ENCODE measurements at regions not wholly inside any gene's neighbourhood (a gene's known extent, or its start where the extent isn't known, plus 50 kb on each side); places are given as distances from the start of the nearest gene placed in this dataset.
"Not testable (repeated sequence)": the region's sequence is repeated elsewhere in the genome, so short reads cannot be mapped to it uniquely, and the experiment has no call there.

DNA sequence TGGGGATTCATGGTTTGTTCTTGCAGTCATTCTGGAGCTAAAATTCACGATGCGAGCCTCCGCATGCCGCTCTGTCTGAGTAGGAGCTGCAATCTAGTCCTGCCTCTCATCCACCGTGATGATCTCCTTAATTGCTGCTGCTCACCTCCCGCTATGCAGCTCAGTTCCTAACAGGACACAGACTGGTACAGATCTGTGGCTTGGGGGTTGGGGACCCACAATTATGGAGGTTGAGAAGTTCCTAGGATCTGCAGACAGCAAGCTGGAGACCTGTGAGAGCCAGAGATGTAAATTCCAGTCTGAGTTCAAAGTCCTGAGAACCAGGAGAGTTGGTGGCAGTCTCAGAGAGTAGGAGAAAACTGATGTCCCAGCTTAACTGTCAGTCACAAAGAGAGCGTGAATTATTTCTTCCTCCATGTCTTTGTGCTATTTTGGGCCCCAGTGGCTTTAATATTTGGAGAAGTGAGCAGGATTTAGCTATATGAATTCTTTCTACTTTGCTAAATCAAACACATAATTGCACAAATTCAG, 378.7 kb upstream of the MAN1A1 start:
- Histone ChIP-seq H3K27me3 (ENCODE audit: insufficient read depth, low read depth, low read length) (no peaks in the 10 kb centered on the region), H3K9me2 (ENCODE audit: insufficient read depth, low read length) (no peaks in the 10 kb centered on the region), H3K4me3 (ENCODE audit: low read length) (no peak overlapping the region), H3K4me2 (ENCODE audit: low read length) (no peak overlapping the region), H4K20me1 (ENCODE audit: insufficient read depth) (no peaks in the 10 kb centered on the region), H3K36me3 (ENCODE audit: insufficient read depth, low read length) (no peaks in the 10 kb centered on the region), H3F3A (ENCODE audit: insufficient read depth, low read length, poor library complexity, severe bottlenecking) (no peaks in the 10 kb centered on the region), H3K9ac (ENCODE audit: low read length) (no peak overlapping the region), H3K27ac (ENCODE audit: low read length) (no peak overlapping the region), H2AFZ (ENCODE audit: low read depth, low read length) (no peak overlapping the region), H3K9me3 (ENCODE audit: low read length) (no peaks in the 10 kb centered on the region), H3K79me2 (replicated peaks; ENCODE audit: insufficient read depth, low read length) (no peaks in the 10 kb centered on the region)
- TF ChIP-seq RAD21 (conservative IDR thresholded peaks at IDR 0.05), result no peak
- TF ChIP-seq POLR2AphosphoS5 (IDR thresholded peaks at IDR 0.05), result no peak
- TF ChIP-seq MXI1 (conservative IDR thresholded peaks at IDR 0.05; ENCODE audit: poor library complexity, severe bottlenecking), result no peak
- TF ChIP-seq TAF1 (IDR thresholded peaks at IDR 0.05; ENCODE audit: low read depth), result no peak
- TF ChIP-seq EP300 (conservative IDR thresholded peaks at IDR 0.05; ENCODE audit: poor library complexity, severe bottlenecking), result no peak
- TF ChIP-seq SMC3 (conservative IDR thresholded peaks at IDR 0.05; ENCODE audit: poor library complexity), result no peak
- no peak for TF ChIP-seq CTCF (IDR thresholded peaks at IDR 0.05; ENCODE audit: poor library complexity, severe bottlenecking)
- TF ChIP-seq EZH2 (IDR thresholded peaks at IDR 0.05; ENCODE audit: borderline replicate concordance, insufficient read depth, low read length, poor library complexity, severe bottlenecking), result no peak
- TF ChIP-seq, protein P1, sequence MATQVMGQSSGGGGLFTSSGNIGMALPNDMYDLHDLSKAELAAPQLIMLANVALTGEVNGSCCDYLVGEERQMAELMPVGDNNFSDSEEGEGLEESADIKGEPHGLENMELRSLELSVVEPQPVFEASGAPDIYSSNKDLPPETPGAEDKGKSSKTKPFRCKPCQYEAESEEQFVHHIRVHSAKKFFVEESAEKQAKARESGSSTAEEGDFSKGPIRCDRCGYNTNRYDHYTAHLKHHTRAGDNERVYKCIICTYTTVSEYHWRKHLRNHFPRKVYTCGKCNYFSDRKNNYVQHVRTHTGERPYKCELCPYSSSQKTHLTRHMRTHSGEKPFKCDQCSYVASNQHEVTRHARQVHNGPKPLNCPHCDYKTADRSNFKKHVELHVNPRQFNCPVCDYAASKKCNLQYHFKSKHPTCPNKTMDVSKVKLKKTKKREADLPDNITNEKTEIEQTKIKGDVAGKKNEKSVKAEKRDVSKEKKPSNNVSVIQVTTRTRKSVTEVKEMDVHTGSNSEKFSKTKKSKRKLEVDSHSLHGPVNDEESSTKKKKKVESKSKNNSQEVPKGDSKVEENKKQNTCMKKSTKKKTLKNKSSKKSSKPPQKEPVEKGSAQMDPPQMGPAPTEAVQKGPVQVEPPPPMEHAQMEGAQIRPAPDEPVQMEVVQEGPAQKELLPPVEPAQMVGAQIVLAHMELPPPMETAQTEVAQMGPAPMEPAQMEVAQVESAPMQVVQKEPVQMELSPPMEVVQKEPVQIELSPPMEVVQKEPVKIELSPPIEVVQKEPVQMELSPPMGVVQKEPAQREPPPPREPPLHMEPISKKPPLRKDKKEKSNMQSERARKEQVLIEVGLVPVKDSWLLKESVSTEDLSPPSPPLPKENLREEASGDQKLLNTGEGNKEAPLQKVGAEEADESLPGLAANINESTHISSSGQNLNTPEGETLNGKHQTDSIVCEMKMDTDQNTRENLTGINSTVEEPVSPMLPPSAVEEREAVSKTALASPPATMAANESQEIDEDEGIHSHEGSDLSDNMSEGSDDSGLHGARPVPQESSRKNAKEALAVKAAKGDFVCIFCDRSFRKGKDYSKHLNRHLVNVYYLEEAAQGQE (IDR thresholded peaks at IDR 0.05; ENCODE audit: borderline replicate concordance), result no peak

DNA sequence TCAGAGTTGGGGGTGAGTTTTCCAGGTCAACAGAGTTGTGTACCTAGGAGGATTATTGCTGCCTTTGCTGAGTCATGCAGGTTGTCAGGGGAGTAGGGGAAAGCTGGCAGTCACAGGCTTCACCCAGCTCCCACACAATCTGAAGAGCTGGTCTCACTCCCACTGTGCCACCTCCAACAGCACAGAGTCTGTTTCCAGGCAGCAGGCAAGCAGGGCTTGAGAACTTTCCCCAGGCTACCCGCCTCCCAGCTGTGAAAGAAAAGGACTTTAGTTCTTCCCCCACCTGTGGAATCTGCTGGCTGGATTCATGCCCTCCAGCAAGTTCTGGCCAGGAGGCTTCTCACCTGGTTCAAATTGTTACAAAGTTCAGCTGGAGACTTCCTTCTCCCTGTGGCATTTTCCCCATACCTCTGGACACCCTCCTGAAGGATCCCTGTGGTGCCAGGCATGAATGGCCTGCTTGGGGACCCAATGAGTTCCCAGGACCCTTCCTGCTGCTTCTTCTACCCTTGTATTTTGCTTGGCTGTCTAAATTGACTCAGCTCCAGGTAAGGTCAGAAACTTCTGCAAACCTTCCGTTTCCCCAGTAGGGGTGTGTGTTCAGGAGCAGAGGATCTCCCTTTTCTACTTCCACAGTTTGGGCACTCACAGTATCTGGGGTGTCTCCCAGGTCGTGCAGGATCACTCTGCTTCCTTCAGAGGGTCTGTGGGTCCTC, 378.1 kb upstream of the MAN1A1 start:
- H4K20me1 ChIP-seq (ENCODE audit: insufficient read depth), result no peaks in the 10 kb centered on the region
- no peak overlapping the region for H3K4me3 ChIP-seq (ENCODE audit: low read length)
- H3K36me3 ChIP-seq (ENCODE audit: insufficient read depth, low read length), result no peaks in the 10 kb centered on the region
- H3K4me2 ChIP-seq (ENCODE audit: low read length), result no peak overlapping the region
- H3K79me2 ChIP-seq (replicated peaks; ENCODE audit: insufficient read depth, low read length), result no peaks in the 10 kb centered on the region
- H3K27me3 ChIP-seq (ENCODE audit: insufficient read depth, low read depth, low read length), result no peaks in the 10 kb centered on the region
- H3F3A ChIP-seq (ENCODE audit: insufficient read depth, low read length, poor library complexity, severe bottlenecking), result no peaks in the 10 kb centered on the region
- TF ChIP-seq, protein P1 (IDR thresholded peaks at IDR 0.05; ENCODE audit: borderline replicate concordance), result no peak
- TF ChIP-seq EZH2 (IDR thresholded peaks at IDR 0.05; ENCODE audit: borderline replicate concordance, insufficient read depth, low read length, poor library complexity, severe bottlenecking), result no peak
- TF ChIP-seq POLR2AphosphoS5 (IDR thresholded peaks at IDR 0.05), result no peak
- no peak for TF ChIP-seq SMC3 (conservative IDR thresholded peaks at IDR 0.05; ENCODE audit: poor library complexity)
- TF ChIP-seq MXI1 (conservative IDR thresholded peaks at IDR 0.05; ENCODE audit: poor library complexity, severe bottlenecking), result no peak
- TF ChIP-seq EP300 (conservative IDR thresholded peaks at IDR 0.05; ENCODE audit: poor library complexity, severe bottlenecking), result no peak
- TF ChIP-seq CTCF (IDR thresholded peaks at IDR 0.05; ENCODE audit: poor library complexity, severe bottlenecking), result no peak
- TF ChIP-seq TAF1 (IDR thresholded peaks at IDR 0.05; ENCODE audit: low read depth), result no peak
- no peak for TF ChIP-seq RAD21 (conservative IDR thresholded peaks at IDR 0.05)
- no peak overlapping the region for H3K27ac ChIP-seq (ENCODE audit: low read length)
- H3K9ac ChIP-seq (ENCODE audit: low read length), result no peak overlapping the region
- H2AFZ ChIP-seq (ENCODE audit: low read depth, low read length), result no peak overlapping the region
- no peaks in the 10 kb centered on the region for H3K9me2 ChIP-seq (ENCODE audit: insufficient read depth, low read length)
- no peaks in the 10 kb centered on the region for H3K9me3 ChIP-seq (ENCODE audit: low read length)

DNA sequence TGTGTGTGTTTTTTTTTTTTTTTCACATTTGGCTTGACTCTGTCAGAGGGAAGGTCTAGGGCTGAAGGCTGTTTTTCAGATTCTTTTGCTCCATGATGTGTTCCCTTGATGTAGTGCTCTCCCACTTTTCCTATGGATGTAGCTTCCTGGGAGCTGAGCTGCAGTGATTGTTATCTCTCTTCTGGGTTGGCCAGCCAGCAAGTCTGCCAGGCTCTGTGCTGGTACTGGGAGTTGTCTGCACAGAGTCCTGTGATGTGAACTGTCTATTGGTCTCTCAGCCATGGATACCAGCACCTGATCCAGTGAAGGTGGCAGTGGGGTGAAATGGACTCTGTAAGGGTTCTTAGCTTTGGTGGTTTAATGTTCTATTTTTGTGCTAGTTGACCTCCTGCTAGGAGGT, 377.4 kb upstream of the MAN1A1 start:
- not testable (repeated sequence) for H3K79me2 ChIP-seq (replicated peaks; ENCODE audit: insufficient read depth, low read length); H3K4me2 ChIP-seq (ENCODE audit: low read length); H3K9me3 ChIP-seq (ENCODE audit: low read length); H3F3A ChIP-seq (ENCODE audit: insufficient read depth, low read length, poor library complexity, severe bottlenecking); H3K9ac ChIP-seq (ENCODE audit: low read length); H3K36me3 ChIP-seq (ENCODE audit: insufficient read depth, low read length); H3K9me2 ChIP-seq (ENCODE audit: insufficient read depth, low read length); H3K27ac ChIP-seq (ENCODE audit: low read length); H4K20me1 ChIP-seq (ENCODE audit: insufficient read depth); H3K27me3 ChIP-seq (ENCODE audit: insufficient read depth, low read depth, low read length); H3K4me3 ChIP-seq (ENCODE audit: low read length); H2AFZ ChIP-seq (ENCODE audit: low read depth, low read length)

Data from neural cell (in vitro differentiated cells).